ENCODE measurements at regions not wholly inside any gene's neighbourhood (a gene's known extent, or its start where the extent isn't known, plus 50 kb on each side); places are given as distances from the start of the nearest gene placed in this dataset.

DNA sequence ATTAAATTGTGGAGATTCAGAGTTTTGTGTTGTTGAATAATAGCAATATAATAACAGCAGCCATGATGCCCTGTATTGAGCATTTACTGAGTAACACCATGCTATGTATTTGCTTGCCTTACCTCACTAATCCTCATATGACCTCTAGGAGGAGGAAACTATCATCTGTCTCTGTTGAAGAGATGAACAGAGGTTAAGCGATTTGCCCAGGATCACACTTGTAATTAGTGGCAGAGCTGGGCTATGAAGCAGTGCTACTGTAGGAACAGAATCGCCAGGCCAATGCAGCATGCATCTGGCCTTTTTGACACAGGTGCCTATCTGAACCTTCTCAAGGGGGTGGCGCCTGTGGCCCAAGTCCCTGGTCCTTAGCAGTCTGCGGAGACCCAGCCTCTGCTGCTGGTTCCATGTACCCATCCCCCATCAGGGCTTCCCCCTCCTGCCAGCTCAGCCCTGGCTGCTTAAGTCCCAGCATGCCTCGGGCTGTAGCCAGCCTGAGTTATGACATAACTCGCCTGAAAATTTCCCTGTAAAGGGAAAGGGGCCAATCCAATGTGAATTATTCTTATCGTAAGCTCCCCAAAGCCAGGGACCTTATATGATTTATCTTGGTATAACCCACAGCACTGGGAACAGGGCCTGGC is 50.4 kb upstream of the HS3ST2 start:
- TF ChIP-seq, protein P1, sequence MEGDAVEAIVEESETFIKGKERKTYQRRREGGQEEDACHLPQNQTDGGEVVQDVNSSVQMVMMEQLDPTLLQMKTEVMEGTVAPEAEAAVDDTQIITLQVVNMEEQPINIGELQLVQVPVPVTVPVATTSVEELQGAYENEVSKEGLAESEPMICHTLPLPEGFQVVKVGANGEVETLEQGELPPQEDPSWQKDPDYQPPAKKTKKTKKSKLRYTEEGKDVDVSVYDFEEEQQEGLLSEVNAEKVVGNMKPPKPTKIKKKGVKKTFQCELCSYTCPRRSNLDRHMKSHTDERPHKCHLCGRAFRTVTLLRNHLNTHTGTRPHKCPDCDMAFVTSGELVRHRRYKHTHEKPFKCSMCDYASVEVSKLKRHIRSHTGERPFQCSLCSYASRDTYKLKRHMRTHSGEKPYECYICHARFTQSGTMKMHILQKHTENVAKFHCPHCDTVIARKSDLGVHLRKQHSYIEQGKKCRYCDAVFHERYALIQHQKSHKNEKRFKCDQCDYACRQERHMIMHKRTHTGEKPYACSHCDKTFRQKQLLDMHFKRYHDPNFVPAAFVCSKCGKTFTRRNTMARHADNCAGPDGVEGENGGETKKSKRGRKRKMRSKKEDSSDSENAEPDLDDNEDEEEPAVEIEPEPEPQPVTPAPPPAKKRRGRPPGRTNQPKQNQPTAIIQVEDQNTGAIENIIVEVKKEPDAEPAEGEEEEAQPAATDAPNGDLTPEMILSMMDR (IDR thresholded peaks at IDR 0.05; ENCODE audit: insufficient read depth, low read length, poor library complexity, severe bottlenecking): no peak
- no peak for TF ChIP-seq EZH2phosphoT487 (conservative IDR thresholded peaks at IDR 0.05; ENCODE audit: low read length)
